HEK293T (cell line): ENCODE measurements at regions not wholly inside any gene's neighbourhood (a gene's known extent, or its start where the extent isn't known, plus 50 kb on each side); places are given as distances from the start of the nearest gene placed in this dataset.

Experiments
- CTCF ChIA-PET: fragments of 350-600 bp; formaldehyde crosslinking; extraction: SDS; loops from one replicate; lab custom pipeline; 2021; ENCODE audit warnings: antibody characterized with exemption, inconsistent platforms; lab: Yijun Ruan, JAX
- POLR2A ChIA-PET: fragments of 350-600 bp; formaldehyde crosslinking; extraction: SDS; loops from one replicate; lab custom pipeline; 2020; ENCODE audit warnings: antibody characterized with exemption, inconsistent platforms; lab: Yijun Ruan, JAX
- DNase-seq: peaks from one replicate; pipeline ENCODE4 v3.0.0; 2012; ENCODE audit warnings: mixed read lengths; ENCODE audit errors: extremely low spot score
- ARNT ChIP-seq: fragments of 450-650 bp; IDR thresholded peaks from 2 replicates; pipeline ENCODE4 v1.6.1; 2017; ENCODE audit warnings: mild to moderate bottlenecking
- BHLHE40 ChIP-seq: fragments of 450-650 bp; IDR thresholded peaks from 2 replicates; pipeline ENCODE4 v1.6.1; 2016; ENCODE audit warnings: mild to moderate bottlenecking, moderate library complexity, borderline replicate concordance
- CTBP1 ChIP-seq: fragments of 450-650 bp; IDR thresholded peaks from 2 replicates; pipeline ENCODE4 v1.6.1; 2016; ENCODE audit warnings: borderline replicate concordance
- ELF4 ChIP-seq: fragments of 450-650 bp; IDR thresholded peaks from 2 replicates; pipeline ENCODE4 v1.6.1; 2017; ENCODE audit warnings: antibody characterized with exemption
- FOXA1 ChIP-seq: fragments of 450-650 bp; IDR thresholded peaks from 2 replicates; pipeline ENCODE4 v1.6.1; 2016; ENCODE audit warnings: mild to moderate bottlenecking
- FOXK2 ChIP-seq: fragments of 450-650 bp; IDR thresholded peaks from 2 replicates; pipeline ENCODE4 v1.6.1; 2016; ENCODE audit warnings: mild to moderate bottlenecking
- FOXM1 ChIP-seq: fragments of 450-650 bp; IDR thresholded peaks from 2 replicates; pipeline ENCODE4 v1.6.1; 2017; ENCODE audit warnings: mild to moderate bottlenecking, borderline replicate concordance
- HDGF ChIP-seq: fragments of 450-650 bp; IDR thresholded peaks from 2 replicates; pipeline ENCODE4 v1.6.1; 2017; ENCODE audit warnings: antibody characterized with exemption, borderline replicate concordance
- L3MBTL2 ChIP-seq: fragments of 450-650 bp; conservative IDR thresholded peaks from 2 replicates; pipeline ENCODE4 v1.6.1; 2016; ENCODE audit warnings: mild to moderate bottlenecking
- LEF1 ChIP-seq: fragments of 450-650 bp; IDR thresholded peaks from 2 replicates; pipeline ENCODE4 v1.6.1; 2017; ENCODE audit warnings: mild to moderate bottlenecking, borderline replicate concordance
- NFRKB ChIP-seq: fragments of 450-650 bp; IDR thresholded peaks from 2 replicates; pipeline ENCODE4 v1.6.1; 2016; ENCODE audit warnings: mild to moderate bottlenecking, moderate library complexity
- SP1 ChIP-seq: fragments of 450-650 bp; IDR thresholded peaks from 2 replicates; pipeline ENCODE4 v1.6.1; 2017
- SUZ12 ChIP-seq: fragments of 450-650 bp; IDR thresholded peaks from 2 replicates; pipeline ENCODE4 v1.6.1; 2016; ENCODE audit warnings: mild to moderate bottlenecking
- TARDBP ChIP-seq: fragments of 450-650 bp; IDR thresholded peaks from 2 replicates; pipeline ENCODE4 v1.6.1; 2016
- ZNF384 ChIP-seq: fragments of 450-650 bp; IDR thresholded peaks from 2 replicates; pipeline ENCODE4 v1.6.1; 2016
- TF ChIP-seq, protein P1 (sequence below): fragments of 450-650 bp; IDR thresholded peaks from 2 replicates; pipeline ENCODE4 v1.6.1; 2016

DNA sequence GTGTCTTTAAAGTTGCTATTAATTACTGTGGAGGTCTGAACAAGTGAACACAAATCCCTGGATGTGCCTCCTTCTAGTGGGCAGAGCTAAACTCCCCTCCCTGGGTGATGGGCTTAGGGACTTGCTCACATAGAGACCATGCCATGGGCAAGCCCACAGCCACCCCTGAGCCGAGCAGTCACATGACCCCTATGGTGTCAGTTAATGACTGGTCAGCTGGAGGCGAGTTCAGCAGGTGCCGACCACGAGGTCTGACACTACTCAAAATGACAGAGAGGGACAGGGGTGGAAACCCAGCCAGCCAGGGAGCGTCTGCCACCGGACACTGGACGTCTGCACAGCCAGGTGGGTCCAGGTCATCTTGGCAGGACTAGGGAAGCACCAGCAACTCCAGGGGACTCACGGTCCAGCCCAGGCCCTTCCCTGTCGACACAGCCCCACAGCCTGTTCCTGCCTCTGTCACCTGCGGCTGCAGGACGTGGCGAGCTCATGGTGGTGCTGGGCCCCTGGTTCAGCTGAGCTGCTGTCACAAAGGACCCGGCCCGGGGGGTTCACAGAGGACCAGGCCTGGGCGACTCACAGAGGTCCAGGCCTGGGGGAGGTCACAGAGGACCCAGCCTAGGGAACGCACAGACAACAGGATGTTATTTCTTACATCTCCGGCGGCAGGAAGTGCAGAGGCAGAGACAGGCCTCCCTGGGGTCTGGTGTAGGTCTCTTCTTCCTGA is 135.0 kb downstream of the BRD1 start:
- no peak for TF ChIP-seq ARNT
- no peak for TF ChIP-seq NFRKB
- no peak for TF ChIP-seq CTBP1
- no peak for TF ChIP-seq FOXK2
- no peak for TF ChIP-seq ELF4
- no peak for TF ChIP-seq SUZ12
- TF ChIP-seq ZNF384: no peak
- TF ChIP-seq, protein P1, sequence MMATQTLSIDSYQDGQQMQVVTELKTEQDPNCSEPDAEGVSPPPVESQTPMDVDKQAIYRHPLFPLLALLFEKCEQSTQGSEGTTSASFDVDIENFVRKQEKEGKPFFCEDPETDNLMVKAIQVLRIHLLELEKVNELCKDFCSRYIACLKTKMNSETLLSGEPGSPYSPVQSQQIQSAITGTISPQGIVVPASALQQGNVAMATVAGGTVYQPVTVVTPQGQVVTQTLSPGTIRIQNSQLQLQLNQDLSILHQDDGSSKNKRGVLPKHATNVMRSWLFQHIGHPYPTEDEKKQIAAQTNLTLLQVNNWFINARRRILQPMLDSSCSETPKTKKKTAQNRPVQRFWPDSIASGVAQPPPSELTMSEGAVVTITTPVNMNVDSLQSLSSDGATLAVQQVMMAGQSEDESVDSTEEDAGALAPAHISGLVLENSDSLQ: no peak
- TF ChIP-seq SP1: no peak
- no peak for TF ChIP-seq L3MBTL2
- ChIA-PET POLR2A (no interaction called here), CTCF (interaction anchor here (0.5 kb wide), 1 partner anchor 66 kb away, joined by 3 read pairs; no protein-coding TSS in a partner anchor)
- no peak for DNase-seq

DNA sequence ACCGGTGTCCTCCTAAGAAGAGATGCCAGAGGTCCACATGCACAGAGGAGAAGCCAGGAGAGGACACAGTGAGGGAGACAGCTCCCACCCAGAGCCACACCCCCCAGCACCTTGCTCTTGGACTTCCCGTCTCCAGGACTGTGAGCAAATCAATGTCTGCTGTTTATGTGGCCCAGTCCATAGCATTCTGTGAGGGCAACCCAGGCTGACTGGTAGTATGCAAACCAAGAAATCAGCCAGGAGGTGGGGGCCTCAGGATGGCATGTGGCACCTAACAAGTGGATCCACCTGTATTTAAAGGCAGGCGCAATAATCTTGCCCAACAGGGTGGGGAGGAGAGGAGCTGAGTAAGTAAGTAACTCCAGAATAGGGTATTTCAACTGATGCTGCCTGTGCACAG is 136.4 kb downstream of the BRD1 start:
- no peak for TF ChIP-seq TARDBP
- no peak for TF ChIP-seq FOXM1
- TF ChIP-seq SUZ12: no peak
- no peak for TF ChIP-seq SP1
- no peak for TF ChIP-seq LEF1
- no peak for TF ChIP-seq ZNF384
- TF ChIP-seq, protein P1: no peak
- TF ChIP-seq ARNT: no peak
- no peak for TF ChIP-seq ELF4
- TF ChIP-seq HDGF: no peak
- TF ChIP-seq FOXK2: no peak
- TF ChIP-seq FOXA1: no peak
- TF ChIP-seq CTBP1: no peak
- TF ChIP-seq BHLHE40: no peak
- no peak for TF ChIP-seq L3MBTL2
- TF ChIP-seq NFRKB: no peak
- DNase-seq: no peak
- POLR2A ChIA-PET: no interaction called here
- CTCF ChIA-PET: no interaction called here

DNA sequence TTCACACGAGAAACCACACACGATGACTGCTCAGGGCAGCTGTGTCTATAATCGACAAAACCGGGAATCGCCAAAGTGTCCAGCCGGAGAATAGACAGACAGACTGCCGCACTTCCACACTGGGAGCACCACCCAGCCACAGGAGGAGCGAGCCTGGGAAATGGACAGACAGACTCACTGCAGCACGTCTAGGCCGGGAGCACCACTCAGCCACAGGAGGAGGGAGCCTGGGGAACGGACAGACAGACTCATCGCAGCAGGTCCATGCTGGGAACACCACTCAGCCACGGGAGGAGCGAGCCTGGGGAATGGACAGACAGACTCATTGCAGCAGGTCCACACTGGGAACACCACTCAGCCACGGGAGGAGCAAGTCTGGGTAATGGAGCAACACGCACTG is 137.2 kb downstream of the BRD1 start:
- ChIA-PET CTCF (no interaction called here), POLR2A (no interaction called here)
- TF ChIP-seq ZNF384 (no peak), FOXA1 (no peak), TARDBP (no peak), L3MBTL2 (no peak), SP1 (no peak), LEF1 (no peak), NFRKB (no peak)
- TF ChIP-seq, protein P1: no peak
- no peak for DNase-seq

DNA sequence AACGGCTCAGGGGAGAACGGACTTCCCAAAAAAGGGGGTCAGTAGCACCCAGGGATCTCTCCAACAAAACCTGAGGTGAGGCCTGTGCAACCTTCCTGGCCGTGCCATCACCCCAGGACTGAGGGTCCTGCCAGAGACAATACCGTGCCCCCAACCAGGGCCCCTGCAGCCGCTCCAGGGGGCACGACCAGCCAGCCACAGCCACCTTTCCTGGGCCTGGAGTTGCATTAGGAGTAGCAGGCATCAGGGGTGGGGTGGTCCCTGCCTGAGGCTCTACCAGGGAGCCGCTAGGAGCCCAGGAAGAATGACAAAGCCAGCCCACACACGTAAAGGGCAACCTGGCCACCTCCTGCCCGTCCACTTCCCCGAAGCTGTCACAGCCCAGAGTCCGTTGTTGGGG is 137.8 kb downstream of the BRD1 start:
- DNase-seq: no peak
- CTCF ChIA-PET: no interaction called here
- POLR2A ChIA-PET: no interaction called here
- TF ChIP-seq L3MBTL2 (no peak), ARNT (no peak), SP1 (no peak), LEF1 (no peak), BHLHE40 (no peak), SUZ12 (no peak), FOXA1 (no peak), NFRKB (no peak), HDGF (no peak), FOXK2 (no peak), ZNF384 (no peak), TARDBP (no peak), FOXM1 (no peak), CTBP1 (no peak), ELF4 (no peak)
- TF ChIP-seq, protein P1: no peak

DNA sequence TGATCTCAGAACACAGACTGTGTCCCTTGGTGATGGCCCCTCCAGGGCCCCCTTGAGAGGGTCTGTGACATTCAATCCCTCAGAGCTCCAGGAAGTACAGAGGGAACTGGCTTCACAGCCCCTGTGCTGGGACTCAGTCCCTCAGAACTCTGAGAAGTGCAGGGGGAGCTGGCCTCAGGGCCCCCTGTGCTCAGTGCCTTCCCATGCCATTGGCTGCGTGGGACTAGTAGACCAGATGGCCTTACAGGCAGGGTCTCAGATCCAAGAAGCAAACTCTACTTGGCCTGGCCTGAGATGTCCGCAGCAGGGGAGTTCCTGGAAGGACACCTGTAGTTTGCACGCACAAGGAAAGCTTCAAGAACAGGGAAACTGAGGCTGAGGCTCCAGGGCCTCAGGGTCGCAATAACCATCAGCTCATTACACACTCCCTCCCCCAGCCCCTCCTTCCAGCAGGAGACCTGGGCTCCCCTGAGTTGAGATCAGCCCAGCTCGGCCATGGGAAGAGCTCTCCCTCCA is 138.4 kb downstream of the BRD1 start:
- POLR2A ChIA-PET: no interaction called here
- TF ChIP-seq SUZ12 (no peak), LEF1 (no peak)
- CTCF ChIA-PET: no interaction called here
- DNase-seq: no peak
